Gastroesophageal sphincter (tissue), 4 donors: ENCODE measurements at regions not wholly inside any gene's neighbourhood (a gene's known extent, or its start where the extent isn't known, plus 50 kb on each side); places are given as distances from the start of the nearest gene placed in this dataset.
A peak's percentile ranks its signal among the peaks of the same experiment; 100 is the strongest.

Source experiments
- ATAC-seq: fragments of 150-250 bp; one replicate; pipeline ENCODE4 v1.9.1; 2016; ENCODE audit warnings: mild to moderate bottlenecking, moderate library complexity
- H3K27ac ChIP-seq, 4 donors: fragments of 200-600 bp; sonication (generic) in 3 of 4; 1 replicate in 3 of 4; 2 replicates in 1 of 4; pipeline ENCODE4 v1.5.1; 2016 to 2019
- H3K27me3 ChIP-seq: fragments of 200-600 bp; sonication (generic); one replicate; pipeline ENCODE4 v1.5.1; 2019
- H3K36me3 ChIP-seq, 2 donors: fragments of 200-600 bp; sonication (generic); one replicate each; pipeline ENCODE4 v1.5.1; 2019; ENCODE audit warnings: control low read depth in 1 of 2
- H3K4me1 ChIP-seq, 3 donors: fragments of 200-600 bp; sonication (generic); 1 replicate in 2 of 3; 2 replicates in 1 of 3; pipeline ENCODE4 v1.5.1; 2016 to 2019; ENCODE audit warnings: control low read depth in 2 of 3
- H3K4me3 ChIP-seq, 2 donors: fragments of 200-600 bp; sonication (generic); one replicate each; pipeline ENCODE4 v1.5.1; 2019; ENCODE audit warnings: mild to moderate bottlenecking in 1 of 2, moderate library complexity in 1 of 2
- H3K9me3 ChIP-seq, 3 donors: fragments of 200-600 bp; sonication (generic); one replicate each; pipeline ENCODE4 v1.5.1; 2017 to 2019; ENCODE audit warnings: control low read depth in 2 of 3
- CTCF ChIP-seq, 4 experiments: fragments of 200-600 bp in 2 of 4; fragments of 450-650 bp in 2 of 4; sonication (generic) in 1 of 4; IDR thresholded peaks; one replicate each; pipeline ENCODE4 v1.5.1; 2017 to 2019; ENCODE audit warnings: antibody characterized with exemption in 4 of 4, mild to moderate bottlenecking in 2 of 4, moderate library complexity in 2 of 4
- EP300 ChIP-seq: sonication (generic); formaldehyde crosslinking; IDR thresholded peaks from one replicate; pipeline ENCODE4 v1.6.1; 2017; ENCODE audit warnings: antibody characterized with exemption, mild to moderate bottlenecking
- POLR2A ChIP-seq, 2 donors: fragments of 450-650 bp; IDR thresholded peaks; one replicate each; pipeline ENCODE4 v1.6.1; 2017; ENCODE audit warnings: antibody characterized with exemption in 2 of 2, mild to moderate bottlenecking in 2 of 2, moderate library complexity in 1 of 2
- POLR2AphosphoS5 ChIP-seq: sonication (generic); formaldehyde crosslinking; IDR thresholded peaks from one replicate; pipeline ENCODE4 v1.6.1; 2017; ENCODE audit warnings: antibody characterized with exemption
- WGBS, 2 donors: methylation state at CpG; one replicate each; pipeline ENCODE4 v1.1.5; 2018; ENCODE audit warnings: low coverage in 1 of 2; 5-methylcytosine and 5-hydroxymethylcytosine counted together

- TF ChIP-seq POLR2AphosphoS5 (no peak), POLR2A (IDR thresholded peaks at IDR 0.05) (no peak), CTCF (IDR thresholded peaks at IDR 0.05) (no peak), EP300 (no peak)
- H3K27ac ChIP-seq: no peak overlapping the region
- 45 to 75% methylated on average over 2 to 6 of the region's 6 CpGs for WGBS, 2 donors
- no peaks in the 10 kb centered on the region for H3K27me3 ChIP-seq
- no peak for ATAC-seq
- no peaks in the 10 kb centered on the region for H3K36me3 ChIP-seq
- H3K4me1 ChIP-seq: no peaks in the 10 kb centered on the region
- no peaks in the 10 kb centered on the region for H3K9me3 ChIP-seq
- H3K4me3 ChIP-seq: no peak overlapping the region
Observed at GRCh38 chr5:127223256-127223974, 67.2 kb upstream of the MEGF10 start.

- Histone ChIP-seq H3K4me3 (no peak overlapping the region), H3K9me3 (no peaks in the 10 kb centered on the region), H3K36me3 (no peaks in the 10 kb centered on the region), H3K27me3 (no peaks in the 10 kb centered on the region), H3K27ac (no peak overlapping the region), H3K4me1 (peaks cover 0 to 15% (median 0%) of the 10 kb centered on the region in 3 donors)
- TF ChIP-seq POLR2A (IDR thresholded peaks at IDR 0.05): no peak
- TF ChIP-seq EP300: no peak
- no peak for TF ChIP-seq CTCF (IDR thresholded peaks at IDR 0.05)
- no peak for TF ChIP-seq POLR2AphosphoS5
- ATAC-seq: no peak
- 86 to 90% methylated on average over 3 to 4 of the region's 4 CpGs for WGBS, 2 donors
Observed at GRCh38 chr5:127227881-127228280, 62.7 kb upstream of the MEGF10 start.

- TF ChIP-seq CTCF (IDR thresholded peaks at IDR 0.05) (no peak), EP300 (no peak), POLR2A (IDR thresholded peaks at IDR 0.05) (no peak), POLR2AphosphoS5 (no peak)
- Histone ChIP-seq H3K9me3 (no peaks in the 10 kb centered on the region), H3K27ac (peak overlapping the region in 2 of 4 donors; percentile 61 to 64), H3K36me3 (no peaks in the 10 kb centered on the region), H3K4me3 (peak overlapping the region; percentile 63 to 80), H3K4me1 (peaks cover 0 to 15% (median 0%) of the 10 kb centered on the region in 3 donors), H3K27me3 (no peaks in the 10 kb centered on the region)
- peak; percentile 37 for ATAC-seq
- 27 to 45% methylated on average over 5 of the region's 18 CpGs for WGBS, 2 donors
Observed at GRCh38 chr5:127228540-127229184, 61.9 kb upstream of the MEGF10 start.

- peaks cover 0 to 15% (median 0%) of the 10 kb centered on the region in 3 donors for H3K4me1 ChIP-seq
- no peaks in the 10 kb centered on the region for H3K27me3 ChIP-seq
- H3K36me3 ChIP-seq: no peaks in the 10 kb centered on the region
- WGBS, 2 donors: 0 to 3% methylated on average over 3 to 12 of the region's 61 CpGs
- peak; percentile 69 for ATAC-seq
- TF ChIP-seq EP300: no peak
- no peak for TF ChIP-seq POLR2A (IDR thresholded peaks at IDR 0.05)
- TF ChIP-seq CTCF (IDR thresholded peaks at IDR 0.05): no peak
- TF ChIP-seq POLR2AphosphoS5: no peak
- H3K27ac ChIP-seq: peak overlapping the region in 2 of 4 donors; percentile 61 to 64
- peak overlapping the region; percentile 63 to 80 for H3K4me3 ChIP-seq
- no peaks in the 10 kb centered on the region for H3K9me3 ChIP-seq
Observed at GRCh38 chr5:127229185-127229889, 61.3 kb upstream of the MEGF10 start.
